HUES48 (cell line): ENCODE measurements at regions not wholly inside any gene's neighbourhood (a gene's known extent, or its start where the extent isn't known, plus 50 kb on each side); places are given as distances from the start of the nearest gene placed in this dataset.

ENCODE experiments used
- H3K27ac ChIP-seq: one replicate; pipeline ENCODE4 v1.7.0; 2013; ENCODE audit warnings: low read depth, low read length, inconsistent platforms
- H3K27me3 ChIP-seq: 2 replicates; pipeline ENCODE4 v1.6.1; 2013; ENCODE audit warnings: mild to moderate bottlenecking, low read length; ENCODE audit not compliant: control insufficient read depth, insufficient read depth
- H3K36me3 ChIP-seq: 2 replicates; pipeline ENCODE4 v1.6.1; 2013; ENCODE audit warnings: low read length; ENCODE audit not compliant: control insufficient read depth, insufficient read depth
- H3K4me1 ChIP-seq: 2 replicates; pipeline ENCODE4 v1.6.1; 2013; ENCODE audit warnings: mild to moderate bottlenecking, low read length; ENCODE audit not compliant: control insufficient read depth, insufficient read depth
- H3K4me3 ChIP-seq: 2 replicates; pipeline ENCODE4 v1.5.1; 2013; ENCODE audit warnings: mild to moderate bottlenecking, low read depth, low read length
- H3K9ac ChIP-seq: 2 replicates; pipeline ENCODE4 v1.6.1; 2013; ENCODE audit warnings: mild to moderate bottlenecking, low read depth, low read length, moderate library complexity
- H3K9me3 ChIP-seq: 2 replicates; pipeline ENCODE4 v1.6.1; 2013; ENCODE audit warnings: low read length; ENCODE audit not compliant: control insufficient read depth, insufficient read depth

DNA sequence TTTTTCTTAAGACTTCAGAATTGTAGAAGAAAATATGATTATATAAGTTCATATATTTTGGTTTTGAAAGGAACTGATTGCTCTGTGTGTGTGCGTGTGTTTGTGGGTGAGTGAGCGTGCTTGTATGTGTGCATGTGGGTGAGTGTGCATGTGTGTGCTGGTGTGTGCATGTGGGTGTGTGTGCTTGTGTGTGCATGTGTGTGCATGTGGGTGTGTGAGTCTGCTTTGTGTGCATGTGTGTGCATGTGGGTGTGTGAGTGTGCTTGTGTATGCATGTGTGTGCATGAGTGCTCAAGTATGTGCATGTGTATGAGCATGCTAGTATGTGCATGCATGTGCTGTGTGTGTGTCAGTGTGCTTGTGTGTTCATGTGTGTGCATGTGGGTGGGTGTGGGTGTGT, 238.5 kb downstream of the CDC5L start:
- peaks cover 59% of the 10 kb centered on the region for H3K4me1 ChIP-seq
- no peaks in the 10 kb centered on the region for H3K36me3 ChIP-seq
- no peak overlapping the region for H3K27ac ChIP-seq
- H3K27me3 ChIP-seq = no peaks in the 10 kb centered on the region
- H3K9ac ChIP-seq = no peak overlapping the region
- no peak overlapping the region for H3K4me3 ChIP-seq
- no peaks in the 10 kb centered on the region for H3K9me3 ChIP-seq

GRCh38 chr6:44626616-44627015, 239.1 kb downstream of the CDC5L start:
- Histone ChIP-seq H3K4me1 (peaks cover 54% of the 10 kb centered on the region), H3K9me3 (no peaks in the 10 kb centered on the region), H3K27me3 (no peaks in the 10 kb centered on the region), H3K36me3 (no peaks in the 10 kb centered on the region), H3K4me3 (no peak overlapping the region), H3K9ac (no peak overlapping the region), H3K27ac (no peak overlapping the region)

DNA sequence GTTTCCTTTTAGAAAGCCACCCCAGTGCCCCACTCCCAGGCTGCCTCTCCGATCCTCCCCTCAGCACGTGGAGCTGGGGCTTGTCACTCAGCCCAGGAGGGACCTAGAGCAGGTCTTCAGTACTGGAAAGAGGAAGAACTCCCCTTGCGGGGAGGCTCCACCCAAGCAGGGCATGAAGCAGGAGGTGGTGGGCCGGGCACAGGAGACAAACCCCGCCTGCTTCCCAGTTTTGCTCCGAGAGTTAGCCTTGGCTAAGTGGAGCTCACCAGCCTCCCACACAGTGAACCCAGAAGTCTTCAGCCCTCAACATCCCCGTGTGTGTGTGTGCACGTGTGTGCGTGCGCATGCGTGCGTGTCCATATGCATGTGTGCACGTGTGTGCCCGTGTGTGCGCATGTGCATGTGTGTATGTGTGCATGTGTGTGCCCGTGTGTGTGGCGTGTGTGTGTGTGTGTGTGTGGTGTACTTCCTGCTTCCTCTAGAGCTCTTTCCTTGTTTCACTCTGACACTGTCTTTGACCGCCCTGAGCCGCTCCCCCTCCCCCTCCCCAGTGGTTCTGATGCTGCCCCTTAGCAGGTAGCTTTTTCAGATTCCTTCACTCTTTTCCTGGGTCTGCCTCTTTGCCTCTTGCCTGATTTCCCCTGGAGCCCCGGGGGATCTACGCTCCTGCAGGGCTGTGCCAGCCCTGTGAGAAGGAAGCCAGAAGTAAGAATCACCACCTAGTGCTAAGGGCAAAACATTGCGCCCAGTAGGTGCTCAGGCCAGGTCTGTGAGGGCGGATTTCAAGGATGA, 239.8 kb downstream of the CDC5L start:
- Histone ChIP-seq H3K9me3 (no peaks in the 10 kb centered on the region), H3K27ac (no peak overlapping the region), H3K9ac (no peak overlapping the region)

DNA sequence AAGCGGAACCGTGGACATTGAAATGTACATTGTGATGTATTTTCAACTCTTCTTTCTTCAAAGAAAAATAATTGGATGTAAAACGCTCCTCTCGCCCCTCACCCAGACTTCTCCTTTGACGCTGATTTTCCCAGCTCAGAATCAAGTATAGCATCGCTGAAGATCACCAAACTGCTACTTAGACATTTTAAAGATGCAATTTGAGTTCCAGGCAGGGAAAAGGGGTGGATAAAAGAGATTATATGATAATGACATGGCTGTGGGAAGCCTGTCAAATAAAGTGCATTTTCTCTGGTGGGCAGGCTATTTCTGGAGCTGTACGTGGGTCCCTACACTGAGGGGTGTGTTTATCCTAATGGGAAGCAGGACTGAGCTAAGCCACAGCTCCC, 240.4 kb downstream of the CDC5L start:
- Histone ChIP-seq H3K36me3 (no peaks in the 10 kb centered on the region), H3K9ac (no peak overlapping the region), H3K4me3 (no peak overlapping the region), H3K27ac (no peak overlapping the region), H3K27me3 (no peaks in the 10 kb centered on the region), H3K9me3 (no peaks in the 10 kb centered on the region), H3K4me1 (peaks cover 49% of the 10 kb centered on the region)

More for the DNA sequence above, 239.8 kb downstream of the CDC5L start:
- Histone ChIP-seq H3K4me1 (peaks cover 49% of the 10 kb centered on the region), H3K27me3 (no peaks in the 10 kb centered on the region), H3K4me3 (no peak overlapping the region), H3K36me3 (no peaks in the 10 kb centered on the region)

DNA sequence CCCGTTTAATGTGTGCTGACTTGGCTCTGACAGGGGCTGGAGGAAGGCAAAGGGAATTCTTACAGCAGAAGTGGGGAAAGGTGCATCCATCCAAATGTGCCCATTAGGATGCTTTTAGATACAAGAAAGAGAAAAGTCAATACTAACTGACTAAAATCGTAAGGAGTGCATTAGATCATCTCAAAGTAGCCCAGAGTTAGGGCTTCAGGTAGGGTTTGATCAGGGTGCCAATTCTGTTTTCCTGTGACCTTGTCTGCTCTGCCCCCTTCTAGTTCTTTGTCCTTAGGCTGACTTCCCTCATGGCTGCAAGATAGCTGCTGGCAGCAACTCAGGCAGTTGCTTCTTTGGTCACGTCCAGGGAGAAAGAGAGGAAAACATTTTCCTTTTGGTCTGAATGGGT, 240.8 kb downstream of the CDC5L start:
- H3K27ac ChIP-seq = no peak overlapping the region
- no peaks in the 10 kb centered on the region for H3K9me3 ChIP-seq
- no peak overlapping the region for H3K9ac ChIP-seq
- H3K27me3 ChIP-seq = no peaks in the 10 kb centered on the region
- H3K4me3 ChIP-seq = no peak overlapping the region
- peaks cover 49% of the 10 kb centered on the region for H3K4me1 ChIP-seq
- no peaks in the 10 kb centered on the region for H3K36me3 ChIP-seq

GRCh38 chr6:44629636-44630035, 242.1 kb downstream of the CDC5L start:
- no peaks in the 10 kb centered on the region for H3K27me3 ChIP-seq
- peaks cover 37% of the 10 kb centered on the region for H3K4me1 ChIP-seq
- no peak overlapping the region for H3K4me3 ChIP-seq
- no peak overlapping the region for H3K9ac ChIP-seq
- H3K9me3 ChIP-seq = no peaks in the 10 kb centered on the region
- H3K36me3 ChIP-seq = no peaks in the 10 kb centered on the region
- no peak overlapping the region for H3K27ac ChIP-seq

DNA sequence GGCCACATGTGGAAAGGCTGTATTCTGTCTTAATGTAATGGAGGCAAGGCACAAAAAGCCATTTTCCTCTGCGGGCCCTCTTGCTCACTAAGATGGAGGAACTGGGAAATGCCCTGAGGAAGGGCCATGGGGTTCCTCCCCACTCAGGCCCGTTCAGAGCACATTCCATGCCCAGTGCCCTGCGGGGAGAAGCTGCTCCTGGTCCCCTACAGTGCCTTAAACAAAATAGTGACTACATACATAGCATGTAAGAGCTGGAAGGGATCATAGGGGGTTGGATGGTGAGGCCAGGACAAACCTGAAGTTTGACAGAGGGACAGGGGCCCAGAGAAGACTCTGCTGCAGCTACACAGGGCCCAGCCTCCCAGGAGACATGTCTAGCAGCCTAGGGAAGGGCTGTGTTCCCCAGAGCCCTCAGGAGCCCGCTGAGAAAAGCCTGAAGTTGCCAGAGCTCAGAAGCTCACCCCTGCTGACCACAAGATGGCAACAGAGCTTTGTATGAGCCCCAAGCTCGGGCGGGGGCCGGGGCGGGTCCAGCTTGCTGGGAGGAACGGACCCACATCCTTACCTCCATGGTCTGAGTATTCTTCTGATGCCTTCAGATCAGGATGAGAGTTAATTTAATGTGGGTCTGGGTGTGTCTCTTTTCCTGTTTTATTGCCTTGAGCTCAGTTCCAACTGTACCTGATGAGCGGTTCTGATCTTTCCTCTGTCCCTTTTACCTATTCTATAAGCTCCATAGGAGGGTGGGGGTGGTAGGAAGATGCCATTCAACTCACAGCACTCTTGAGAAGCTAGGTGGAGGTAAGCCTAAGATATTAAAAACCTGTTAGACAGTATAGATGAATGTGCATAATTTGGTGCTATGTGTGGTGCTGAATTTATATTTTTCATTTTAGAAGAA, 242.9 kb downstream of the CDC5L start:
- Histone ChIP-seq H3K9ac (no peak overlapping the region), H3K36me3 (no peaks in the 10 kb centered on the region), H3K27me3 (no peaks in the 10 kb centered on the region), H3K4me1 (peaks cover 29% of the 10 kb centered on the region), H3K27ac (peak overlapping the region; percentile 27), H3K4me3 (no peak overlapping the region), H3K9me3 (no peaks in the 10 kb centered on the region)

GRCh38 chr6:44631968-44632367, 244.5 kb downstream of the CDC5L start:
- no peak overlapping the region for H3K27ac ChIP-seq
- no peaks in the 10 kb centered on the region for H3K27me3 ChIP-seq
- peaks cover 20% of the 10 kb centered on the region for H3K4me1 ChIP-seq
- no peak overlapping the region for H3K9ac ChIP-seq
- no peaks in the 10 kb centered on the region for H3K9me3 ChIP-seq
- no peaks in the 10 kb centered on the region for H3K36me3 ChIP-seq
- H3K4me3 ChIP-seq = no peak overlapping the region

- H3K9ac ChIP-seq = no peak overlapping the region
- no peaks in the 10 kb centered on the region for H3K9me3 ChIP-seq
- H3K27ac ChIP-seq = no peak overlapping the region
- H3K4me3 ChIP-seq = no peak overlapping the region
- peaks cover 10% of the 10 kb centered on the region for H3K4me1 ChIP-seq
- no peaks in the 10 kb centered on the region for H3K27me3 ChIP-seq
- no peaks in the 10 kb centered on the region for H3K36me3 ChIP-seq
Observed at GRCh38 chr6:44634321-44634720, 246.8 kb downstream of the CDC5L start.

- H3K9me3 ChIP-seq = no peaks in the 10 kb centered on the region
- H3K27ac ChIP-seq = no peak overlapping the region
- H3K36me3 ChIP-seq = no peaks in the 10 kb centered on the region
Observed at GRCh38 chr6:44635486-44635885, 248.0 kb downstream of the CDC5L start.

More at GRCh38 chr6:44635486-44635885, 248.0 kb downstream of the CDC5L start:
- no peak overlapping the region for H3K9ac ChIP-seq
- no peaks in the 10 kb centered on the region for H3K27me3 ChIP-seq
- H3K4me1 ChIP-seq = peaks cover 6% of the 10 kb centered on the region
- H3K4me3 ChIP-seq = no peak overlapping the region
